ENCODE measurements at regions not wholly inside any gene's neighbourhood (a gene's known extent, or its start where the extent isn't known, plus 50 kb on each side); places are given as distances from the start of the nearest gene placed in this dataset.

DNA sequence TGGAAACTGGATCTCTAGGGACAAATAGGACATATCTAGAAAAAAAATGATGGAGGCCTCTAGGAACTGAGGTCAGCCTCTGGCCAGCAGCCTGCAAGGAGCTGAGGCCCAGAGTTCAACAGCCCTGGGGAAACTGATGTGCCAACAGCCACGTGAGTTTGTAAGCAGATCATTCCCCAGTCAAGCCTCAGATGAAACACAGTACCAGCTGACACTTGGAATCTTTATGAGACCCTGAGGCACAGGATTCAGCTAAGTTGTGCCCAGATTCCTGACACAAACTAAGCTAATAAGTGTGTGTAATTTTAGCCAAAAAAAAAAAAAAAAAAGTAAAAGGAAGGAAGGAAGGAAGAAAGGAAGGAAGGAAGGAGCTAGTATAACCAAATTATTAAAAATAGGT lies 1059.8 kb upstream of the MAP3K7 start:
- DNase-seq = peak; percentile 6 to 33
- Histone ChIP-seq H3K27me3 (no peaks in the 10 kb centered on the region), H3K27ac (no peak overlapping the region), H3K36me3 (no peaks in the 10 kb centered on the region), H3K9me3 (replicated peaks) (no peaks in the 10 kb centered on the region; the same call in 1 of the 2 replicates), H3K4me3 (no peak overlapping the region), H3K4me1 (no peaks in the 10 kb centered on the region)

DNA sequence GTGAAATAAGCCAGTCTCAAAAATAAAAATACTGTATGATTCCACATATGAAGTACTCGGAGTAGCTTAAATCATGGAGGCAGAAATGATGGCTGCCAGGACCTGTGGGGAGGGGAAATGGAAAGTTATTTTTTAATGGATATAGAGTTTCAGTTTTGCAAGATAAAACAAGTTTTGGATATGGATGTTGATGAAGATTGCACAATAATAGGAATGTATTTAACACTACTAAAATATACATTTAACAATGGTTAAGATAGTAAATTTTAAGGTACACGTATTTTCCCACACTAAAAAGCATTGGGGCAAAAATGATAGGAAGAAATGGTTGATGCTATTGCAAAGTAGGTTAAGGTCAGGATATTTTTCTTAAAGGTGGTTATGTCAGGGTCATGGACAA lies 1058.9 kb upstream of the MAP3K7 start:
- H3K27ac ChIP-seq = no peak overlapping the region
- no peak overlapping the region for H3K4me3 ChIP-seq
- DNase-seq = no peak

DNA sequence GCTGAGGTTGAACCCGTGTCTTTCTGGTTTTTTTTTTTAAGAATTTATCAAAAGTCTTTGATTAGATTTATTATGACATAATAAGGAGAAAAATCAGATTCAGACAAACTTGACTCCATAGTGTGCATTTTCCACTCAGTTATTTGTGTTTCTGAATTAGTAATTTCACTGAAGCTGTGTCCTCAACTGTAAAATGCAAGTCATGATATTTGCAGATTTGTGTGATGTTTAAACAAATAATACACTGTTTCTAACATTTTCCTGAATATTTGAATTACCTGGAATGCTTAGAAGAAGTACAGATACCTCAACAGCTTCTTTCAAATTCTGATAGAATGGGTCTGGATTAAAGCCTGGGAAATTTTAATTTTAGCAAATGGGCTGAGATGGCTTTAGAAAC lies 1050.3 kb upstream of the MAP3K7 start:
- H3K4me3 ChIP-seq = no peak overlapping the region
- no peaks in the 10 kb centered on the region for H3K36me3 ChIP-seq
- no peaks in the 10 kb centered on the region for H3K4me1 ChIP-seq
- no peaks in the 10 kb centered on the region; the same call in 1 of the 2 replicates for H3K9me3 ChIP-seq (replicated peaks)
- no peak overlapping the region for H3K27ac ChIP-seq
- DNase-seq = no peak
- H3K27me3 ChIP-seq = no peaks in the 10 kb centered on the region

More for the DNA sequence above, 1058.9 kb upstream of the MAP3K7 start:
- no peaks in the 10 kb centered on the region for H3K27me3 ChIP-seq
- H3K36me3 ChIP-seq = no peaks in the 10 kb centered on the region
- H3K4me1 ChIP-seq = no peaks in the 10 kb centered on the region
- no peaks in the 10 kb centered on the region; the same call in 1 of the 2 replicates for H3K9me3 ChIP-seq (replicated peaks)

DNA sequence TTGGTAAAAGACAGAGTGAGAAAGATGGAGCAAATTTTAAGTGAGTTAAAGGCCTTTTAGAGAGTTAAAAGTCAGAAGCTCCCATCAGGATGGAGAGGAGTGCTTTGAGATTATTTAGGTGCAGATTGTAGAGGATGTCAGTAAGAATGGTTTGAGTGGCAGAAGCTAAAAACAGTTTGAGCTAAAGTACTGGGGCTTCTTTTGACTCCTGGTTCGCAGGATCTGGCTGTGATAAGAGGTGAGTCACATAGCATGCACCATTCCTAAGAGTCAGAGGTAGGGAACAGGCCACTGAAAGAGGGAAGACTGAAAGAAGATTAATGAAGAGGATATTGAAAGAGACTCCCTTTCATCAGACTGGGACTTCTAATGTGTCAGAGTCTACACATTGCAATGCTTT lies 1047.9 kb upstream of the MAP3K7 start:
- no peak overlapping the region for H3K4me3 ChIP-seq
- H3K9me3 ChIP-seq (replicated peaks) = no peaks in the 10 kb centered on the region
- DNase-seq = no peak

DNA sequence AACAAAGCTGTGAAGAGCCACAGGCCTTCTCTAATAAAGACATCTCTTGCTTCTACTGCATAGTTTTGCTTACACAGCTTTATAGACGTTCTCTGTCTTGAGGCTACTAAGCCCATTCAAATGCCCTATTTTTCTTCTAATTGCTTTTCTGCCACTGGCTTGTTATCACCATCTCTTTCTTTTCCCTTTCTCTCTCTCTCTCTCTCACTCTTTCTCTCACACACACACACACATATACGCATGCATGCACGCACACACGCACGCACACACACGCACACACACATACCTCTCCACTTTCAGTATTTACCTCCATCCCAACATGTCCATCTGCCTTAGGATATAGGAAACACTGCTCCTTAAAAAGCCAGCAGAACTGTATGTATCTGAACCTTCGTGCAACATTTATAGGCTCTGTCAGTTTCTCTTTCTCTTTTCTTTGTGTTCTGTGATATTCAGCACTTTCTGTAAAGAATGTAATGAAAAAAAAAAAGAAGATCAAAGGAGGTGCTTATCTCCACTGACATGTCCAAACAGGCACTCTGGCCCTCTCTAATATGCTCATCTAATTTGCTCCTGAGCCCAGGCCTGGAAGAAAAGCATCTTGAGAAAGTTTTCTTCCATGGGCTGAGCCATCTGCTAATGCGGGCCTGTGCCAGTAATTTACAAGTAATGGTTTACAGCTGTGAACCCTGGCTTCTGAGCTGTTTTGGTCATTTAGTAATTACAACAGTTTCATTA lies 1046.7 kb upstream of the MAP3K7 start:
- Histone ChIP-seq H3K4me3 (no peak overlapping the region), H3K36me3 (no peaks in the 10 kb centered on the region), H3K9me3 (replicated peaks) (no peaks in the 10 kb centered on the region), H3K4me1 (no peaks in the 10 kb centered on the region), H3K27me3 (no peaks in the 10 kb centered on the region), H3K27ac (no peak overlapping the region)
- DNase-seq = no peak

More for the DNA sequence above, 1047.9 kb upstream of the MAP3K7 start:
- Histone ChIP-seq H3K4me1 (no peaks in the 10 kb centered on the region), H3K27ac (no peak overlapping the region), H3K27me3 (no peaks in the 10 kb centered on the region), H3K36me3 (no peaks in the 10 kb centered on the region)

DNA sequence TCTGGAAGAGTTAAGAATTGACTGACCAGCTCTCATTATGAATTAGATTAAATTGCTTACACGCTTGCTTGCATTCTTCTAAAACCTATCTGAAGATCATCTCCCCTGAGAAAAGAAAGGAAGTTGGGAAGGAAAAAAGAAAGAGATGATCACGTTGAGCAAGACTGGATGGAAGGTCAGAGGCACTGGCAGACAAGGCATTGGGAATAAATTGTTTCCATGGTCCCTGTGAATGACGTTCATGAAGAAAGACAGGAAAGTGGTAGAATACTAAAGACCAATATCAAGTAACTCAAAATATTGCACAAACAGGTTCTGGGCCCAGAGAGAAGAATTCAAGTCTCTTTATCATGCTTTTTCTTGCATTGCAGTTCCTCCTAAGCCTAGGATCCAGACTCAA lies 1045.4 kb upstream of the MAP3K7 start:
- H3K27ac ChIP-seq = no peak overlapping the region
- H3K36me3 ChIP-seq = no peaks in the 10 kb centered on the region
- H3K4me3 ChIP-seq = no peak overlapping the region
- H3K9me3 ChIP-seq (replicated peaks) = no peaks in the 10 kb centered on the region
- DNase-seq = no peak
- H3K4me1 ChIP-seq = no peaks in the 10 kb centered on the region
- no peaks in the 10 kb centered on the region for H3K27me3 ChIP-seq

DNA sequence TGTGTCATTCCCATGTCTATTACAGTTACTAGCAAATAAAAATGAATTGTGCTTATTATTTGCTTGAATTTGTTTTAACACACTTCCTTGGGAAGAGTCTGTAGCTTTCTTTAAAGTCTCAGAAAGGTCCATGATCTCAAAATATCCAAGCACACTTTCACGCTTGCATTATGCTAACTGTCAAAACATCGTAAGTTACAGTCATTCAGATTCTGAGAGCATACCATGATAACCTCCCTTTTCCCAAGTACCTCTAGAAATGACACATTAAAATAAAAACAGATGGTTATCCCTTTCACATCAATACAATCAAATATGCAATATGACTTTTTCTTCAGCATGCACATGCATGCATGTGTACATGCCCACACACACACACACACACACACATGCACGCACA lies 1044.4 kb upstream of the MAP3K7 start:
- Histone ChIP-seq H3K4me1 (no peaks in the 10 kb centered on the region), H3K36me3 (no peaks in the 10 kb centered on the region), H3K9me3 (replicated peaks) (no peaks in the 10 kb centered on the region), H3K27me3 (no peaks in the 10 kb centered on the region), H3K4me3 (no peak overlapping the region), H3K27ac (no peak overlapping the region)
- no peak for DNase-seq

DNA sequence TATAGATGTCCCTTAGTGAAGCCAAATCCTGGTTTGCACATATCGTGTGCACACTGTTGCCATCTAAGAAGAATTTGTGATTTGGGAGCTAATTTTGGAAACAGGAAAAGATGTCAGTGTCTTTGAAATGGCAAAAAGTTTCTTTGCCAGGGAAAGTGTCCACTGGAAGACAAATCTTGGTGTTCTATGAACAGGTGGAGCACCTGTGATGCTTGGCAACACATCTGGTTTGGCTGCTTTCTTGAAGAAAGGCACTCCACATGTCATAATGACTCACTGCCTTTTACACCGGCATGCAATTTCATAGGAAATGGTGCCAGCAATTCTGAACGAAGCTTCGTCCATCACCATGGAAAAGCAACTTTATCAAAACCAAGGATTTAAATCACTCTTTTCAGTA lies 1040.0 kb upstream of the MAP3K7 start:
- H3K9me3 ChIP-seq (replicated peaks) = no peaks in the 10 kb centered on the region; the same call in 1 of the 2 replicates
- H3K27ac ChIP-seq = no peak overlapping the region
- no peaks in the 10 kb centered on the region for H3K36me3 ChIP-seq
- no peaks in the 10 kb centered on the region for H3K27me3 ChIP-seq
- peaks cover 7% of the 10 kb centered on the region for H3K4me1 ChIP-seq
- no peak for DNase-seq
- no peak overlapping the region for H3K4me3 ChIP-seq

DNA sequence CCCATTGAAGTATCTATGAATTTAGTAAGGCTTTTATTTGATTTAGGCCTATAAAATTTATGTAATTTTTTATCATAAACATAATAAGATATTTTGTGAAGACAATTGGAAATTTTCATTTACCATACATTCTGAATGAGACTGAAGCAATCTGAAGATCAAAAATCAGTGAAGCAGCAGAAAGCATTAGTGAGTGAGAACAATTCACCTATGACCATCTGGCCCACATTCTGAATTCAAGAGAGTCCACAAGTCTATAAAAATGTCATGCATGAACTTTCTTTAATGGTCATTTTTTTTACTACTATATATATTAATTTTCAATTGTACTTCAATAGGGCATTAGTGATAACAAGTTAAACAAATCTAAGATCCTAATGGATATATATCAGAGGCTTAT lies 1026.6 kb upstream of the MAP3K7 start:
- Histone ChIP-seq H3K27me3 (no peaks in the 10 kb centered on the region), H3K9me3 (replicated peaks) (no peaks in the 10 kb centered on the region), H3K27ac (no peak overlapping the region), H3K36me3 (no peaks in the 10 kb centered on the region), H3K4me1 (no peaks in the 10 kb centered on the region), H3K4me3 (no peak overlapping the region)
- no peak for DNase-seq

DNA sequence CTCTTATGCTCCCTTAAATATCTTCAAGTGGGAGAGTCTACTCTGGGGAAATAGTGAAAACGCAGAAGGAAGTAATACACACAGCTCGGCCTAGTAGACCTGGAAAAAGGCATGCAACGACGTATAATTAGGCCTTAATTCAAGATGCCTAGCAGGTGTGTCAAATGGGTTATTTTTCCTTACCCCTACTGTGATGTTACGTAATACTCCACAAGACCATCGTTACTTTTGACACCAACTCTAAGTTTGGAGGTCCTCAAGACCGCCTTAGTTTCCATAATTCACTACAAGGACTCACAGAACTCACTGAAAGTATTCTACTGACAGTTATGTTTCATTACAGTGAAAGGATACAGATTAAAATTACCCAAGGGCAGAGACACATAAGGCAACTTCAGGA lies 1024.3 kb upstream of the MAP3K7 start:
- Histone ChIP-seq H3K36me3 (no peaks in the 10 kb centered on the region), H3K27ac (no peak overlapping the region), H3K4me1 (no peaks in the 10 kb centered on the region), H3K4me3 (no peak overlapping the region), H3K9me3 (replicated peaks) (no peaks in the 10 kb centered on the region), H3K27me3 (no peaks in the 10 kb centered on the region)
- no peak for DNase-seq

DNA sequence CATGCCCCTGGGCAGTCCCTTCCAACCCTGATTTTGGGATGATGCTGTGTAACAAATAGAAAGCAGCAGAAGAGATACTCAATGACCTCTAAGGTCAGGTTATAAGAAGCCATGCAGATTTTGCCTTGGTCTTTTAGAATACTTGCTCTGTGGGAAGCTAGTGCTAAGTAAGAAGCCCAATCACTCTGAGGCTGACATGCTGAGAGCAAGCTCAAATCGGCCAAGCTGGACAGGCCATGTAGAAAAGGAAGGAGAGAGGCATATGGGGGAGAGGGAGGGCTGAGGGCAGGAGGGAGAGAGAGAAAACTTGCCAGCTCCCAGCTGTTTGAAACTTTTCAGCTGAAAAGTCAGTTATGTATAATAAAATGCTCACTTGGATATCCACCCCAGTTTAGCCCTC lies 1021.6 kb upstream of the MAP3K7 start:
- Histone ChIP-seq H3K9me3 (replicated peaks) (0 out of 2 replicates have a peak, but pooled peaks cover 6% of the 10 kb centered on the region), H3K27ac (no peak overlapping the region), H3K36me3 (no peaks in the 10 kb centered on the region), H3K4me1 (no peaks in the 10 kb centered on the region), H3K27me3 (no peaks in the 10 kb centered on the region), H3K4me3 (no peak overlapping the region)
- DNase-seq = no peak

DNA sequence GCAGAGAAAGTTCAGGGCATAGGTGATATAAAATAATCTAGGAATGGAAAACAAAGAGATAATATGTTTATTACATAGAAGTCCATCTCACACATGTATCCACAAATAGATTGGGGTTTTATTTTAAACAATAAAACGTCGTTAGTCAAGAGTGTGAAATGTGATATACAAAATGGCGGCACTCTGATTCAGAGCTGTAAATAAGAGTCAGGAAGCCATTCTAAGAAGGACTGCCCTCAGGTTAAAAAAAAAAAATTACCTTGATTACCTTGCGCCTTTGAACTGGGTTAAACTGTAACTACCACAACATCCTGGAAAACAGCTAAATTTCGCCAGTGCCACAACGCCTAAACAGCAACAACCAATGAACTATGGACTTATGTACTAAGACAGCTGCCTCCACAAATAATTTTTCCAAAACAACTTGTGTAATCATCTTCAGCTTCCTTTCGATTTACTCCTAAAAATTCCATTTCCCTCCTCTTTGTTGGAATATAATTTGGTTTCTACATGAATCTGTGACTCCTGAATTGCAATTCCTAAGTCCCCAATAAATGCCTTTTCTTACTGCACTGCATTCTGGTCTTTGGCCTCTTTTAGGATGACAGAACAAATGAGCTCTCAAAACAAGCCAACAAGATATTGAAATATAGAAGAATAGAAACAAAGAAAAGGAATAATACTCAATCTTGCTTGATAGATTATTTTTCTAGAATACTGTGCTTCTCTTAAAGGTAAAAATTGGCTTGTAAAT lies 1019.5 kb upstream of the MAP3K7 start:
- Histone ChIP-seq H3K27ac (no peak overlapping the region), H3K4me3 (no peak overlapping the region)

DNA sequence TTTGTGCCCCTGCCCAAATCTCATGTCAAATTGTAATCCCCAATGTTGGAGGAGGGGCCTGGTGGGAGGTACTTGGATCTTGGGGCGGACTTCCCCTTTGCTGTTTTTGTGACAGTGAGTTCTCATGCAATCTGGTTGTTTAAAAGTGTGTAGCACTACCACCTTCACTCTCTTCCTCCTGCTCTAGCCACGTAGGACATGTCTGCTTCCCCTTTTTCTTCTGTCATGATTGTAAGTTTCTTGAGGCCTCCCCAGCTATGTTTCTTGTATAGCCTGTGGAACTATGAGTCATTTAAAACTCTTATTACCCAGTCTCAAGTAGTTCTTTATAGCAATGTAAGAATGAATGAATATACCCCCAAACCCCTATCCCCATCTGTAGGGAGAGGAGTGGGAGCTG lies 1013.7 kb upstream of the MAP3K7 start:
- Histone ChIP-seq H3K9me3 (replicated peaks) (0 out of 2 replicates have a peak, but pooled peaks cover 10% of the 10 kb centered on the region), H3K4me3 (no peak overlapping the region), H3K4me1 (peaks cover 6% of the 10 kb centered on the region; the same call in 1 of the 2 replicates), H3K27ac (no peak overlapping the region), H3K27me3 (no peaks in the 10 kb centered on the region), H3K36me3 (no peaks in the 10 kb centered on the region)
- DNase-seq = no peak

More for the DNA sequence above, 1019.5 kb upstream of the MAP3K7 start:
- no peaks in the 10 kb centered on the region for H3K27me3 ChIP-seq
- DNase-seq = no peak
- H3K4me1 ChIP-seq = no peaks in the 10 kb centered on the region
- no peaks in the 10 kb centered on the region for H3K36me3 ChIP-seq
- H3K9me3 ChIP-seq (replicated peaks) = 0 out of 2 replicates have a peak, but pooled peaks cover 12% of the 10 kb centered on the region

DNA sequence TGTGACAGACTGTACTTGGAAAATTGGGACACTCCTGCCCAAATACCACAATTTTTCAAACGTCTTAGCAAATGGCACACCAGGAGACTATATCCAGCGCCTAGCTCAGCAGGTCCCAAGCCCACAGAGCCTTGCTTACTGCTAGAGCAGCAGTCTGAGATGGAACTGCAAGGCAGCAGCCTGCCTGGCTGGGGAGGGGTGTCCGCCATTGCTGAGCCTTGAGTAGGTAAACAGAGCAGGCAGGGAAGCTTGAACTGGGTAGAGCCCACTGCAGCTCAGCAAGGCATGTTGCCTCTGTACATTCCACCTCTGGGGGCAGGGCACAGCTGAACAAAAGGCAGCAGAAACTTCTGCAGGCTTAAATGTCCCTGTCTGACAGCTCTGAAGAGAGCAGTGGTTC lies 1003.3 kb upstream of the MAP3K7 start:
- 0 out of 2 replicates have a peak, but pooled peaks cover 3% of the 10 kb centered on the region for H3K9me3 ChIP-seq (replicated peaks)
- no peak for DNase-seq
- no peaks in the 10 kb centered on the region for H3K36me3 ChIP-seq
- H3K4me3 ChIP-seq = no peak overlapping the region
- H3K27me3 ChIP-seq = no peaks in the 10 kb centered on the region
- H3K4me1 ChIP-seq = no peaks in the 10 kb centered on the region
- no peak overlapping the region for H3K27ac ChIP-seq

DNA sequence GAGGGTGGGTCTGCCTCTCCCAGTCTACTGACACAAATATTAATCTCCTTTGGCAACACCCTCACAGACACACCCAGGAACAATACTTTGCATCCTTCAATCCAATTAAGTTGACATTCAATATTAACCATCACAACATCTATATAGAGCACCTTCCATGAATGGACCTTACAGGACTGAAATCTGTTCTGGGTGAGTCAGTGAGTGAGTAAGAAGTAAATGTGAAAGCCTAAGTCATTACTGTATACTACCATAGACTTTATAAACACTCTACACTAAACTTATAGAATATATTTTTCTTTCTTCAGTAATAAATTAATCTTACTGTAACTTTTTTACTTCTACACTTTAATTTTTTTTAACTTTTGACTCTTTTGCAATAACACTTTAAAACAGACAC lies 993.8 kb upstream of the MAP3K7 start:
- no peaks in the 10 kb centered on the region; the same call in 1 of the 2 replicates for H3K36me3 ChIP-seq
- no peak overlapping the region for H3K27ac ChIP-seq
- DNase-seq = no peak
- H3K4me1 ChIP-seq = no peaks in the 10 kb centered on the region
- no peak overlapping the region for H3K4me3 ChIP-seq
- 0 out of 2 replicates have a peak, but pooled peaks cover 3% of the 10 kb centered on the region for H3K9me3 ChIP-seq (replicated peaks)
- H3K27me3 ChIP-seq = no peaks in the 10 kb centered on the region
